Type B pancreatic cell (in vitro differentiated cells): ENCODE measurements at regions not wholly inside any gene's neighbourhood (a gene's known extent, or its start where the extent isn't known, plus 50 kb on each side); places are given as distances from the start of the nearest gene placed in this dataset.

Source experiments
- DNase-seq: peaks from one replicate; pipeline ENCODE4 v3.0.0; 2021; ENCODE audit warnings: mixed read lengths; ENCODE audit not compliant: unreplicated experiment; ENCODE audit errors: extremely low spot score
- H3K27ac Mint-ChIP-seq: 2 replicates; pipeline ENCODE4 v1.8.0; 2021; ENCODE audit warnings: mild to moderate bottlenecking, mixed read lengths
- H3K27me3 Mint-ChIP-seq: 2 replicates; pipeline ENCODE4 v1.8.0; 2021; ENCODE audit warnings: mixed read lengths
- H3K36me3 Mint-ChIP-seq: 2 replicates; pipeline ENCODE4 v1.8.0; 2021; ENCODE audit warnings: mixed read lengths
- H3K4me1 Mint-ChIP-seq: one replicate; pipeline ENCODE4 v1.8.0; 2021; ENCODE audit warnings: mixed read lengths; ENCODE audit not compliant: unreplicated experiment
- H3K4me3 Mint-ChIP-seq: 2 replicates; pipeline ENCODE4 v1.8.0; 2021; ENCODE audit warnings: mild to moderate bottlenecking, mixed read lengths
- H3K9me3 Mint-ChIP-seq: 2 replicates; pipeline ENCODE4 v1.8.0; 2021; ENCODE audit warnings: mixed read lengths
- TF ChIP-seq, protein P1 (sequence below): fragments of 200-600 bp; sonication (generic); conservative IDR thresholded peaks from 2 replicates; pipeline ENCODE4 v1.5.0; 2021; ENCODE audit warnings: antibody characterized with exemption, mild to moderate bottlenecking

DNA sequence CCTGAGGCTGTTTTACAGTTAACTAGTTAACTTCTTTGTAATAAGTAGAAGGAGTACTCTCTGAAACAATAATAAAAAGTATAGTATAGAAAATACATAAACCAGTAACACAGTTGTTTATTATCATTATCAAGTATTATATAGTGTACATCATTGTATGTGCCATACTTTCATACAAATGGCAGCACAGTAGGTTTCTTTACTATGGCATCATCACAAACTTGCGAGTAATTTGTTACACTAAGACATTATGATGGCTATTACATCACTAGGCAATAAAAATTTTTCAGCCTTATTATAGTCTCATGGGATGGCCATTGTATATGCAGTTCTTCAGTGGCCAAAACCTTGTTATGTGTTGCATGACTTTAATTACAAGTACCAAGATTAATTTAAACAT is 1376.5 kb upstream of the ADGRL2 start:
- Mint-ChIP-seq H3K4me1 (no peaks in the 10 kb centered on the region), H3K27me3 (no peaks in the 10 kb centered on the region), H3K9me3 (no peaks in the 10 kb centered on the region), H3K36me3 (no peaks in the 10 kb centered on the region), H3K27ac (no peak overlapping the region), H3K4me3 (no peak overlapping the region)
- DNase-seq, result no peak
- TF ChIP-seq, protein P1, sequence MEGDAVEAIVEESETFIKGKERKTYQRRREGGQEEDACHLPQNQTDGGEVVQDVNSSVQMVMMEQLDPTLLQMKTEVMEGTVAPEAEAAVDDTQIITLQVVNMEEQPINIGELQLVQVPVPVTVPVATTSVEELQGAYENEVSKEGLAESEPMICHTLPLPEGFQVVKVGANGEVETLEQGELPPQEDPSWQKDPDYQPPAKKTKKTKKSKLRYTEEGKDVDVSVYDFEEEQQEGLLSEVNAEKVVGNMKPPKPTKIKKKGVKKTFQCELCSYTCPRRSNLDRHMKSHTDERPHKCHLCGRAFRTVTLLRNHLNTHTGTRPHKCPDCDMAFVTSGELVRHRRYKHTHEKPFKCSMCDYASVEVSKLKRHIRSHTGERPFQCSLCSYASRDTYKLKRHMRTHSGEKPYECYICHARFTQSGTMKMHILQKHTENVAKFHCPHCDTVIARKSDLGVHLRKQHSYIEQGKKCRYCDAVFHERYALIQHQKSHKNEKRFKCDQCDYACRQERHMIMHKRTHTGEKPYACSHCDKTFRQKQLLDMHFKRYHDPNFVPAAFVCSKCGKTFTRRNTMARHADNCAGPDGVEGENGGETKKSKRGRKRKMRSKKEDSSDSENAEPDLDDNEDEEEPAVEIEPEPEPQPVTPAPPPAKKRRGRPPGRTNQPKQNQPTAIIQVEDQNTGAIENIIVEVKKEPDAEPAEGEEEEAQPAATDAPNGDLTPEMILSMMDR, result no peak

DNA sequence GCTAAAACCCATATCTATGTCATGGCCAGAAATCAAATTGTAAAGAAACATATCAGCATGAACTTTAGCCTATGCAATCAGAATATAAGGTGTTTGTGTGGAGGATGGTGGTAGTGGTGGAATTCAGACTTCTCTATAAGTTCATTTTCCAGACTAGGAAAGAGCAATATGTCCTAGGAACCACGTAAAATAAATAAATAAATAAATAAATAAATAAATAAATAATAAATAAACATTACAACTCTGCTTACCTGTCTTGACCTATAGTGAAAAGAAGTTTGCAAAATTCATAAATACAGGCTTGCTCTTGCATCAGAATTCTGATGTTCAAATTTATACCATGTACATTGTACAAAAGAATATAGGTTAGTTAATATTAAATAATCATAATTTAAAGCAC is 1382.6 kb upstream of the ADGRL2 start:
- Mint-ChIP-seq H3K9me3 (no peaks in the 10 kb centered on the region), H3K36me3 (no peaks in the 10 kb centered on the region), H3K4me3 (no peak overlapping the region), H3K4me1 (no peaks in the 10 kb centered on the region), H3K27ac (no peak overlapping the region), H3K27me3 (peaks cover 3% of the 10 kb centered on the region)
- no peak for DNase-seq
- TF ChIP-seq, protein P1, result no peak

DNA sequence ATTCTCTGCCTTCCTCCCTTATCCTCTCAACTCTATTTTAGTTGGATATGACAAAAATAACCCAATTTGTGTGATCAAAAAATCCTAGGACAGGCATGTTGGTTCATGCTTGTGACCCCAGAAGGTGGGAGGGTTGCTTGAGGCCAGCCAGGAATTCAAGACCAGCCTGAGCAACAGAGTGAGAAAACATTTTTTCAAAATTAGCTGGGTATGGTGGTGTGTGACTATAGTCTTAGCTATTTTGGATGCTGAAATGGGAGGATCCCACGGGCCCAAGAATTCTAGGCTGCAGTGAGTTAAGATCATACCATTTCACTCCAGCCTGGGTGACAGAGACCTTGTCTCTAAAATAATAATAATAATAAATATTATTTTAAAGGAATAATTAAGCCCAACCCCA is 1383.1 kb upstream of the ADGRL2 start:
- no peak for DNase-seq
- Mint-ChIP-seq H3K27ac (no peak overlapping the region), H3K4me3 (no peak overlapping the region), H3K9me3 (no peaks in the 10 kb centered on the region), H3K27me3 (peaks cover 3% of the 10 kb centered on the region), H3K4me1 (no peaks in the 10 kb centered on the region), H3K36me3 (no peaks in the 10 kb centered on the region)
- TF ChIP-seq, protein P1, result no peak

DNA sequence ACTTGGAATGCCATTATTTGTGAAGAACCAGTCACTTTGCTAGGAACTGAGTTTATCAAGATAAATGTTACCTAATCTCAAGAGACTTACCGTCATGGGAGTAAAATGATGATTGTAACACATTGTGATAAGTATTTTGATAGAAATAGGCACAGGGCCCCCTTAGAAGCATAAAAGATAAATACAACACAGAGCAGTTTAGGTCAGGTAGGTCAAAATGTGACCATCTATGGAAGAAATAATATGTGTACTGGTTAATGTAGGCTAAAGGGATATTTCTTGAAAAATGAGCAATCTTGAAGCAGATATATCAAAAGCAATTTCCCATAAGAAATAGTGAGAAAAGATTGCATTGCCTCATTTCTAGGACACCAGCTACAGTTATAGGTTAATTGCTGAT is 1386.8 kb upstream of the ADGRL2 start:
- no peak overlapping the region for H3K4me3 Mint-ChIP-seq
- TF ChIP-seq, protein P1, result no peak

DNA sequence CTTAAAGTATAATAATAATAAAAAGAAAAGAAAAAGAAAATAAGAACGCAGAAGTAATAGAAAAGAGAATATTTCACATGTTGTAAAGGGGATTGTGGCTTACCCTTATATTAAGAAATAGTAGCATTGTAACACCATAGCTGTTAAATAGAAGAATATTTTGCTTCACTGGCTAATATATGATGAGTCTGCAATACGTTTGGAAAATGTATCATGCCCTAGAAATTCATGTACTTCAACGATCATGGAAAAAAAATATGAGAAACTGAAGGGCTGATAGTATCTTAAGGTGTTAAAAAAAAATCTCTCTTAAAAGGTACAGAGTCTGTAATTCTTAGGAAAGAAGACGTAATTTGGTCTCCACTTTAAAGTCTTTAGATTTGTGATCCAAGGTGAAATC is 1390.5 kb upstream of the ADGRL2 start:
- Mint-ChIP-seq H3K36me3 (no peaks in the 10 kb centered on the region), H3K9me3 (peaks cover 8% of the 10 kb centered on the region), H3K27me3 (peaks cover 3% of the 10 kb centered on the region), H3K27ac (no peak overlapping the region), H3K4me3 (no peak overlapping the region), H3K4me1 (no peaks in the 10 kb centered on the region)
- no peak for DNase-seq
- TF ChIP-seq, protein P1, result no peak

More for the DNA sequence above, 1386.8 kb upstream of the ADGRL2 start:
- H3K27me3 Mint-ChIP-seq, result peaks cover 3% of the 10 kb centered on the region
- peaks cover 8% of the 10 kb centered on the region for H3K9me3 Mint-ChIP-seq
- H3K36me3 Mint-ChIP-seq, result no peaks in the 10 kb centered on the region
- H3K4me1 Mint-ChIP-seq, result no peaks in the 10 kb centered on the region
- H3K27ac Mint-ChIP-seq, result no peak overlapping the region
- DNase-seq, result no peak

DNA sequence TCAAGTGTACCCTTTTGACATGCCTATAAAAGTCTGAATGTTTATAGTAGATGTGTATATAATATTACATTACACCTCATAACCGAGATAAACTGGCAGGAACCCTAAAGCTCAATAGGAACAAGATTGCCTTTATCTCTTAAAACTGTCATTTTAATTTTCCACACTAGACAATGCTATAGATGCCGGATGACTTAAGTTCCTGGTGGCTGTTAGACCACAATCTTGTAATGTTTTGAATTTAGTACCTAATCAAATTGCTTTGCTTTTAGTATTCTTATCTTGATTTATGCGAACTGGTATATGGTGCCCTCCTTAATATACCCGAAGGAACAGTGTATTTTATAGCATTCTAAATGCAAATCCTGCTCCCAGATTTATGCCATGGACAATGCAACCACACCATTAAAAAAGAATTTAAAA is 1397.0 kb upstream of the ADGRL4 start:
- no peak for DNase-seq
- Mint-ChIP-seq H3K4me1 (no peaks in the 10 kb centered on the region), H3K9me3 (peaks cover 4% of the 10 kb centered on the region), H3K4me3 (no peak overlapping the region), H3K36me3 (no peaks in the 10 kb centered on the region), H3K27ac (no peak overlapping the region), H3K27me3 (no peaks in the 10 kb centered on the region)
- TF ChIP-seq, protein P1, result no peak
